ENCODE measurements at regions not wholly inside any gene's neighbourhood (a gene's known extent, or its start where the extent isn't known, plus 50 kb on each side); places are given as distances from the start of the nearest gene placed in this dataset.

GRCh38 chr11:112364962-112365481, 104.4 kb upstream of the PLET1 start:
- no peak overlapping the region for H3K27ac ChIP-seq (ENCODE audit: low read depth, low read length)
- no peak overlapping the region for H3K4me2 ChIP-seq (ENCODE audit: low read length)
- TF ChIP-seq, protein P1, sequence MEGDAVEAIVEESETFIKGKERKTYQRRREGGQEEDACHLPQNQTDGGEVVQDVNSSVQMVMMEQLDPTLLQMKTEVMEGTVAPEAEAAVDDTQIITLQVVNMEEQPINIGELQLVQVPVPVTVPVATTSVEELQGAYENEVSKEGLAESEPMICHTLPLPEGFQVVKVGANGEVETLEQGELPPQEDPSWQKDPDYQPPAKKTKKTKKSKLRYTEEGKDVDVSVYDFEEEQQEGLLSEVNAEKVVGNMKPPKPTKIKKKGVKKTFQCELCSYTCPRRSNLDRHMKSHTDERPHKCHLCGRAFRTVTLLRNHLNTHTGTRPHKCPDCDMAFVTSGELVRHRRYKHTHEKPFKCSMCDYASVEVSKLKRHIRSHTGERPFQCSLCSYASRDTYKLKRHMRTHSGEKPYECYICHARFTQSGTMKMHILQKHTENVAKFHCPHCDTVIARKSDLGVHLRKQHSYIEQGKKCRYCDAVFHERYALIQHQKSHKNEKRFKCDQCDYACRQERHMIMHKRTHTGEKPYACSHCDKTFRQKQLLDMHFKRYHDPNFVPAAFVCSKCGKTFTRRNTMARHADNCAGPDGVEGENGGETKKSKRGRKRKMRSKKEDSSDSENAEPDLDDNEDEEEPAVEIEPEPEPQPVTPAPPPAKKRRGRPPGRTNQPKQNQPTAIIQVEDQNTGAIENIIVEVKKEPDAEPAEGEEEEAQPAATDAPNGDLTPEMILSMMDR (IDR thresholded peaks at IDR 0.05; ENCODE audit: low read depth, low read length, poor library complexity, severe bottlenecking) = no peak
- no peak for TF ChIP-seq EZH2phosphoT487 (IDR thresholded peaks at IDR 0.05; ENCODE audit: borderline replicate concordance, low read length)

GRCh38 chr11:112366012-112366411, 105.4 kb upstream of the PLET1 start:
- TF ChIP-seq, protein P1 (IDR thresholded peaks at IDR 0.05; ENCODE audit: low read depth, low read length, poor library complexity, severe bottlenecking) = no peak
- TF ChIP-seq EZH2phosphoT487 (IDR thresholded peaks at IDR 0.05; ENCODE audit: borderline replicate concordance, low read length) = no peak
- Histone ChIP-seq H3K9me3 (ENCODE audit: control insufficient read depth, insufficient read depth, low read length) (no peaks in the 10 kb centered on the region), H3K27me3 (ENCODE audit: control insufficient read depth, low read length) (peaks cover 5% of the 10 kb centered on the region; the same call in 1 of the 2 replicates), H3K27ac (ENCODE audit: low read depth, low read length) (no peak overlapping the region), H3K9me2 (replicated peaks; ENCODE audit: control insufficient read depth, low read length) (no peaks in the 10 kb centered on the region), H3K4me1 (ENCODE audit: control insufficient read depth, low read length) (no peaks in the 10 kb centered on the region), H3K4me2 (ENCODE audit: low read length) (no peak overlapping the region), H3K79me2 (ENCODE audit: control insufficient read depth, low read length) (no peaks in the 10 kb centered on the region), H4K20me1 (ENCODE audit: control insufficient read depth, insufficient read depth, low read depth, low read length) (no peaks in the 10 kb centered on the region), H3K4me3 (ENCODE audit: low read length) (no peak overlapping the region), H3K36me3 (ENCODE audit: control insufficient read depth, low read length) (no peaks in the 10 kb centered on the region), H3F3A (ENCODE audit: control insufficient read depth, insufficient read depth) (no peaks in the 10 kb centered on the region)

More at GRCh38 chr11:112364962-112365481, 104.4 kb upstream of the PLET1 start:
- Histone ChIP-seq H3K79me2 (ENCODE audit: control insufficient read depth, low read length) (no peaks in the 10 kb centered on the region), H3F3A (ENCODE audit: control insufficient read depth, insufficient read depth) (no peaks in the 10 kb centered on the region), H3K4me1 (ENCODE audit: control insufficient read depth, low read length) (no peaks in the 10 kb centered on the region), H3K4me3 (ENCODE audit: low read length) (no peak overlapping the region), H3K9me3 (ENCODE audit: control insufficient read depth, insufficient read depth, low read length) (no peaks in the 10 kb centered on the region), H3K36me3 (ENCODE audit: control insufficient read depth, low read length) (no peaks in the 10 kb centered on the region), H3K9me2 (replicated peaks; ENCODE audit: control insufficient read depth, low read length) (no peaks in the 10 kb centered on the region), H3K27me3 (ENCODE audit: control insufficient read depth, low read length) (peaks cover 5% of the 10 kb centered on the region; the same call in 1 of the 2 replicates), H4K20me1 (ENCODE audit: control insufficient read depth, insufficient read depth, low read depth, low read length) (no peaks in the 10 kb centered on the region)

- Histone ChIP-seq H3K79me2 (ENCODE audit: control insufficient read depth, low read length) (no peaks in the 10 kb centered on the region), H3K27me3 (ENCODE audit: control insufficient read depth, low read length) (peaks cover 5% of the 10 kb centered on the region; the same call in 1 of the 2 replicates), H4K20me1 (ENCODE audit: control insufficient read depth, insufficient read depth, low read depth, low read length) (no peaks in the 10 kb centered on the region), H3K4me2 (ENCODE audit: low read length) (no peak overlapping the region), H3K9me3 (ENCODE audit: control insufficient read depth, insufficient read depth, low read length) (no peaks in the 10 kb centered on the region), H3K36me3 (ENCODE audit: control insufficient read depth, low read length) (no peaks in the 10 kb centered on the region), H3K4me3 (ENCODE audit: low read length) (no peak overlapping the region), H3K4me1 (ENCODE audit: control insufficient read depth, low read length) (no peaks in the 10 kb centered on the region), H3K27ac (ENCODE audit: low read depth, low read length) (no peak overlapping the region), H3K9me2 (replicated peaks; ENCODE audit: control insufficient read depth, low read length) (no peaks in the 10 kb centered on the region), H3F3A (ENCODE audit: control insufficient read depth, insufficient read depth) (no peaks in the 10 kb centered on the region)
- TF ChIP-seq, protein P1 (IDR thresholded peaks at IDR 0.05; ENCODE audit: low read depth, low read length, poor library complexity, severe bottlenecking) = no peak
- TF ChIP-seq EZH2phosphoT487 (IDR thresholded peaks at IDR 0.05; ENCODE audit: borderline replicate concordance, low read length) = no peak
Observed at GRCh38 chr11:112366777-112367176, 106.1 kb upstream of the PLET1 start.

Data from DOHH2 (cell line).